ENCODE measurements at regions not wholly inside any gene's neighbourhood (a gene's known extent, or its start where the extent isn't known, plus 50 kb on each side); places are given as distances from the start of the nearest gene placed in this dataset.

- TF ChIP-seq, protein P1, sequence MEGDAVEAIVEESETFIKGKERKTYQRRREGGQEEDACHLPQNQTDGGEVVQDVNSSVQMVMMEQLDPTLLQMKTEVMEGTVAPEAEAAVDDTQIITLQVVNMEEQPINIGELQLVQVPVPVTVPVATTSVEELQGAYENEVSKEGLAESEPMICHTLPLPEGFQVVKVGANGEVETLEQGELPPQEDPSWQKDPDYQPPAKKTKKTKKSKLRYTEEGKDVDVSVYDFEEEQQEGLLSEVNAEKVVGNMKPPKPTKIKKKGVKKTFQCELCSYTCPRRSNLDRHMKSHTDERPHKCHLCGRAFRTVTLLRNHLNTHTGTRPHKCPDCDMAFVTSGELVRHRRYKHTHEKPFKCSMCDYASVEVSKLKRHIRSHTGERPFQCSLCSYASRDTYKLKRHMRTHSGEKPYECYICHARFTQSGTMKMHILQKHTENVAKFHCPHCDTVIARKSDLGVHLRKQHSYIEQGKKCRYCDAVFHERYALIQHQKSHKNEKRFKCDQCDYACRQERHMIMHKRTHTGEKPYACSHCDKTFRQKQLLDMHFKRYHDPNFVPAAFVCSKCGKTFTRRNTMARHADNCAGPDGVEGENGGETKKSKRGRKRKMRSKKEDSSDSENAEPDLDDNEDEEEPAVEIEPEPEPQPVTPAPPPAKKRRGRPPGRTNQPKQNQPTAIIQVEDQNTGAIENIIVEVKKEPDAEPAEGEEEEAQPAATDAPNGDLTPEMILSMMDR (IDR thresholded peaks at IDR 0.05; ENCODE audit: control extremely low read depth, extremely low read depth): no peak
- Histone ChIP-seq H3K4me1 (ENCODE audit: control insufficient read depth in 5 of 5, insufficient read depth in 5 of 5, low read length in 5 of 5) (no peaks in the 10 kb centered on the region), H3K9me3 (ENCODE audit: control insufficient read depth in 4 of 4, insufficient read depth in 3 of 4, low read length in 3 of 4) (no peaks in the 10 kb centered on the region), H3K9ac (ENCODE audit: insufficient read depth in 1 of 2, low read length in 2 of 2) (no peak overlapping the region), H3K27ac (ENCODE audit: low read depth in 1 of 2, low read length in 1 of 2) (no peak overlapping the region), H3K4me3 (no peak overlapping the region), H3K36me3 (ENCODE audit: control insufficient read depth in 4 of 4, insufficient read depth in 4 of 4, low read length in 4 of 4) (no peaks in the 10 kb centered on the region), H3K27me3 (ENCODE audit: control insufficient read depth in 3 of 3, insufficient read depth in 3 of 3, low read length in 2 of 3) (no peaks in the 10 kb centered on the region)
- WGBS, 2 donors: 71 to 77% methylated on average over 8 to 9 of the region's 9 CpGs
- no peak for ATAC-seq (ENCODE audit: insufficient read depth, low FRiP score)
- DNase-seq: no peak
These were observed 89.5 kb upstream of the IQSEC1 start for GRCh38 chr3:13162549-13163320.

DNA sequence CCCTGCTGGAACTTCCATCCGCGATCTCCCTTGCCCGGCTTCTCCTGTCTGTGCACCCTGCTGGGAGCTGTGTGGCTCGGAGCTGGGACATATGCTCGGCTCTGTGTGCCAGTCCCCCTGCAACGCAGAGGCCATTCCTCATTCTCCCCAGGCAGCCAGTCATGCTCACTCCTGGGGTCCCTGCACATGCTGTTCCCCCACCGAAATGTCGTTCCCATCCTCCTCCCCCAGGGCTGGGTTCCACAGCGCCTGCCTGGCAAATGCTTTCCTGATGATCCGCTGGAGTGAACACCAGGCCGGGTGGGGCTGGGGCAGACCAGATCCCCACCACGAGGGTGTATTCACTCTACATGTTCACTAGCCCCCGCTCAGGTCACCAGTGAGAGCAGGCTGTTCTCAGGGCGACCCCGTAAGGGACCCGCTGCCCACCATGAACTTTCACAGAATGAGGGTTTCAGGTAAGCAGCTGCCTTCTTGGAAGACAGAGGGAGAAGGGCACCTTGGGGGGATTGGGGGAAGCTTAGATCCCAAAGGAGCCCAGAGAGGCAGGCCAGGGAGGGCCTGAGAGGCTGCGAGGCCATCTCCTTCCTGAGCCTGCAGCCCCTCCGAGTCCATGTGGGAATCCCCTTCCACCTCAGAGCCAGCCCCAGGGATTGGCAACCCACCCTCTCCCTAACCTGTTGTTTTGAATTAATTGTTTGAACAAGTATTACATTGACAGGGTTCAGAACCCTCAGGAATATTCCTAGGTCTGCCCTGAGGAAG is 88.7 kb upstream of the IQSEC1 start:
- Histone ChIP-seq H3K27ac (ENCODE audit: low read depth in 1 of 2, low read length in 1 of 2) (no peak overlapping the region), H3K4me1 (ENCODE audit: control insufficient read depth in 5 of 5, insufficient read depth in 5 of 5, low read length in 5 of 5) (no peaks in the 10 kb centered on the region), H3K4me3 (no peak overlapping the region), H3K9me3 (ENCODE audit: control insufficient read depth in 4 of 4, insufficient read depth in 3 of 4, low read length in 3 of 4) (no peaks in the 10 kb centered on the region), H3K9ac (ENCODE audit: insufficient read depth in 1 of 2, low read length in 2 of 2) (no peak overlapping the region), H3K36me3 (ENCODE audit: control insufficient read depth in 4 of 4, insufficient read depth in 4 of 4, low read length in 4 of 4) (no peaks in the 10 kb centered on the region), H3K27me3 (ENCODE audit: control insufficient read depth in 3 of 3, insufficient read depth in 3 of 3, low read length in 2 of 3) (no peaks in the 10 kb centered on the region)
- no peak for ATAC-seq (ENCODE audit: insufficient read depth, low FRiP score)
- DNase-seq: no peak
- WGBS, 2 donors: 86 to 92% methylated on average over 18 of the region's 18 CpGs
- TF ChIP-seq, protein P1 (IDR thresholded peaks at IDR 0.05; ENCODE audit: control extremely low read depth, extremely low read depth): no peak

DNA sequence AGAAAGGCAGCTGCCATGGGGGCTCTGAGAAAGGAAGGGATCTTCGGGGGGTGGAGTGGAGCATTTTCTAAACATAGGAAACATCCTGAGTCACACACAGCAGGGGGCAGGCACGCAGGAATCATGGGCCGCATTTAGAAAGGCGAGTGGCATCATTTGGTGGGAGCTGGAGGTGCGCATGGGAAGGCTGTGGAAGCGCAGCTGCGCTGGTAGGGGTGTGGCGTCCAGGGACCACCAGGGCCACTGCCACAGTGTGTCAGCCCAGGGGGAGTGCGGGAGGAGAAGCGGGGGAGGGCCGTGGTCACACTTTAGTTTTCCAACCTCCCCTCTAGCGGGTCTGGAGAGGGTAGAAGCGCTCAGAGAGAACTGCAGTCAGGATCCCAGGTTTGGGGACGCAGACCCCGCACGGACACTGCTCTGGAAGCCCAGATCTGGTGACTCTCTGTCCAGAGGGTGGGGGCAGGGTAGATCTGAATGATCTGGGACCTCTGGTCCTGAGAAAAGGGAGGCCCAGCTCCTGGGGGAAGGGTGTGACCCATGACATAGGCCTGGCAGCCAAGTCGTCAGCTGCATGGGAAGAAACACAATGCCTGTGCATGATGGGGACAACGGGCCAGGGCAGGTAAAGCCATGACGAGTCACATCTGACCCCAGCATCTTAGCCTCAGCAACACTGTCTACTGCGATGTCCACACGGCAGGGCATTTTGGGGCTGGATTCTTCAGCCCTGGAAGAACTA is 88.0 kb upstream of the IQSEC1 start:
- Histone ChIP-seq H3K9ac (ENCODE audit: insufficient read depth in 1 of 2, low read length in 2 of 2) (no peak overlapping the region), H3K4me3 (no peak overlapping the region), H3K4me1 (ENCODE audit: control insufficient read depth in 5 of 5, insufficient read depth in 5 of 5, low read length in 5 of 5) (no peaks in the 10 kb centered on the region), H3K27ac (ENCODE audit: low read depth in 1 of 2, low read length in 1 of 2) (no peak overlapping the region), H3K27me3 (ENCODE audit: control insufficient read depth in 3 of 3, insufficient read depth in 3 of 3, low read length in 2 of 3) (no peaks in the 10 kb centered on the region), H3K36me3 (ENCODE audit: control insufficient read depth in 4 of 4, insufficient read depth in 4 of 4, low read length in 4 of 4) (no peaks in the 10 kb centered on the region), H3K9me3 (ENCODE audit: control insufficient read depth in 4 of 4, insufficient read depth in 3 of 4, low read length in 3 of 4) (peaks cover 0 to 5% (median 0%) of the 10 kb centered on the region in 4 donors)
- no peak for DNase-seq
- no peak for ATAC-seq (ENCODE audit: insufficient read depth, low FRiP score)
- 76 to 81% methylated on average over 21 of the region's 21 CpGs for WGBS, 2 donors
- TF ChIP-seq, protein P1 (IDR thresholded peaks at IDR 0.05; ENCODE audit: control extremely low read depth, extremely low read depth): no peak
